HG02870 (cell line): ENCODE measurements at regions not wholly inside any gene's neighbourhood (a gene's known extent, or its start where the extent isn't known, plus 50 kb on each side); places are given as distances from the start of the nearest gene placed in this dataset.

Source experiments
- ATAC-seq: cut with Tn5 transposase; IDR thresholded peaks from one replicate; pipeline ENCODE4 v1.9.1; 2021; ENCODE audit warnings: mild to moderate bottlenecking, moderate library complexity; ENCODE audit not compliant: unreplicated experiment

- no peak for ATAC-seq
Measured at GRCh38 chr14:101374373-101375338, 186.6 kb upstream of the DIO3 start.

- ATAC-seq = no peak
Measured at GRCh38 chr14:101377069-101377468, 184.2 kb upstream of the DIO3 start.

- ATAC-seq = no peak
Measured at GRCh38 chr14:101379842-101380241, 181.5 kb upstream of the DIO3 start.

- no peak for ATAC-seq
Measured at GRCh38 chr14:101380512-101380911, 180.8 kb upstream of the DIO3 start.

DNA sequence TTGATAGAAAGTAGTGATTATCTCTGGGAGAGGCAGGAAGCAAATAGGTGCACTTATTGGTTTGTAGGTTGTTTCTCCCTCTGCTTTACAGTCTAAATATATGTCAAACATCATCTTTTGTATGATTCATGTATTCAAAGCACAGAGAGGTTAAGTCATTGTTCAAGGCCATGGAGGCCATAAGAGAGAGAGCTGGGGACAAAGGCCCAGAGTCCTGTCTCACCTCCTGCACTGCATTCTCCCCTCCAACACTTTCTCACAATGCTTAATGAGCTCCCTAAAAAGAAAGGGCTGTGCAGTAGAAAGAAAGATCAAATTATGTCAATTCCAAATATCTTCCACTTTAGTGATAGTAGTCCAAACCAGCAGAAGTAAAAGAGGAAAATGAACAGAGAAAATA, 180.4 kb upstream of the DIO3 start:
- no peak for ATAC-seq

DNA sequence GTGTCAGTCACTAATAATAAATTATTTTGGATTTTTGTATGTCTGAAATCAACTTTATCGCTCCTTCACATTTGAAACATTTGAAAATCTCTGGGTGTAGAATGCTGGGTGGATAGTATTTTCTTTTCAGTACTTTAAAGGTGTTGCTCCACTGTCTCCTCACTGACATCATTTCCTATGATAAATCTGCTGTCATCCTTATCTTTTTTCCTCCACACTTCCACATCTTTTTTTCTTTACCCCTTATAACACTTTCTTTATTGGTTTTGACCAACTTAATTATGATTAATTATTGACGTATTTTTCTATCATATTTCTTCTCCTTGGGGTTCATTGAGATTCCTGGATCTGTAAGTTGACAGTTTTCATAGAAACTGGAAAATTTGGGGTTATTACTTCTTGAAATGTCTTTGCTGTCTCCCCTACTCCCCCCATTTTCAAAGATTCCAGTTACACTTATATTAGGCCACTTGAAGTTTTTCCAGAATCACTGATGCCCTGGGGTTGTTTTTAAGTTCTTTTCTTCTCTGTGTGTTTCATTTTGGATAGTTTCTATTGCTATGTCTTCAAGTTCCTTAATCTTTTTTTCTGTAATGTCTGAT, 177.5 kb upstream of the DIO3 start:
- no peak for ATAC-seq

DNA sequence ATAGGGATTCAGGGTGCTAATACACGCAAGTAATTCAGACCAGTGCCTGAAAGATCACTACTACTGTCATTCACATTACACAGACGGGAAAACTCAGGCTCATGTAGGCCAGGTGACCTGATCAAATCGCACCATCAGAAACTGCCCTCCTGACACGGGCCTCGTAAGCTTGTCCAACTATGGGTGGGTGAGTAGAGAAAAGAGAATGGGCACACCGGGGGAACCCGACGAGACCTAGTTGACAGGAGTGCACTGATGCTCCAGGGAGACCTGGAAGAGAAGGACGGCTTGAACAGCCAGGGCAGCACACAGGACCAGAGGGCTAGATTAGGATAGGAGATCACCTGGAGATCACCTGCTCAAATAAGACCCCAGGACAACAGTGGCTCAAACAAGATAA, 166.9 kb upstream of the DIO3 start:
- no peak for ATAC-seq

- ATAC-seq = no peak
Measured at GRCh38 chr14:101395779-101396178, 165.5 kb upstream of the DIO3 start.

DNA sequence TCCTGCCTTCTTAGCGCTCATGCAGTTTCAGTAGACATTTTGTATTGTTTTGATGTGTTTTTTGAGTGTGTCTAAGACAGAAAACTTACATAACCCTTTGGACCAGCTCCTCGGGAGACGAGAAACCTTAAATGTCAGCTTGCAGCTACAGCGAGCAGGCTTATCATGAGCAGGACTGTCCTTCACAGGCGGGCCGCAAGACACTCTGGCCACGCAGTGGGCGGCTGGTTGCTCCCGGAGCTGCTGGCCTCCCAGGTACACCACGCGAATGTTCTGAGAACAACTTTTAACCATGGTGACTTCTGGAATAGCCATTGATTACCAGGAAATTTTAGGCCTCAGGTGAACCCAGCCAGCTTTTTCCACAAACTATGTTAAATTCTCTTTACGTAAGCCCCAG, 164.1 kb upstream of the DIO3 start:
- ATAC-seq = no peak

DNA sequence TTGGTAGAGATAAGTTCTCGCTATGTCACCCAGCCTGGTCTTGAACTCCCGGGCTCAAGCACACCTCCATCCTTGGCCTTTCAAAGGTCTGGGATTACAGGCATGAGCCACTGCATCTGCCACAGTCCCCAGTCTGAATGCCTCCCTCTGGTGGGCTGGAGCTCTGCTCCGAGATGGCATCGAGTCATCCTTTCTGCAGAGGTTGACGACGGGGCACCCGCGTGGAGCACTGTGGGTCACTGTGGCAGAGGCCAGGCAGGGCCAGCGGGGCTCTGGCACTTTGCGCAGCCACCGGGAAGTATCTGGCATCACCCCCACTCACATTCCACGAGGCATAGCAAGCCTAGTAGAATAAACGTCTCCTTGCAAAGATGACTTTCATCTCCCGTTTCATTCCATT, 163.3 kb upstream of the DIO3 start:
- no peak for ATAC-seq

GRCh38 chr14:101399737-101400517, 161.4 kb upstream of the DIO3 start:
- ATAC-seq = no peak

GRCh38 chr14:101400830-101401229, 160.5 kb upstream of the DIO3 start:
- no peak for ATAC-seq

DNA sequence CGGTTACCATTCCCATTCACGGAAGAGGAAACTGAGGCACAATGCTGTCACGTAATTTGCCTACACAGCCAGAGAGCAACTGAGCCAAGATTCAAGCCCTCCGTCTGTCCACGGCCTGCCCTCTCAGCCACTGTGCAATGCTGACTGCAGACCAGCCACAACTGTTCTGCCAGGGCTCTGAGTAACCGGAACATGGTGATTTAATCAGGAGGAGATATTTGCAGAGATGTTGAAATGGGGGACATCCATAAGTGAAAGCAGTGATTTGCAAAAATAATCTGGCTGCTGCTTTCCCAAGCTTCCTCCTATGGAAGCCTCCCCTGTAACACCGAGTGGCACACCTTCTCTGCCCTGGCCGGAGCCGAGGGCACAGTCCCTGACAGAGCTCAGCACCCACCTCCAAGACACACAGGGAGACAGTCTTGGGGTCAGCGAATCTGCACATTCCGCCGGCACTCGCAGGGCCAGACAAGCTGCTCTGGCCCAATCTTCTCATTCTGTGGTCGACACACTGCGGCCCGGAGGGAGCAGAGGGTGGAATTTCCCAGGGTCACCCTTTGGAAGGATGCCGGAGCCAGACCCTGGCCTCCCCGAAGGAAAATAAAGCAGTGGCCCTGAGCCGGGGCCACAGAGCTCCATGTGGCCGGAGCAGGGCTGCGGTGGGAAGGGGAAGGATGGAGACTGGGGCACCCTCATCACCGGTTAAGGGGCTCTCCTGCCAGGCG, 158.2 kb upstream of the DIO3 start:
- no peak for ATAC-seq

DNA sequence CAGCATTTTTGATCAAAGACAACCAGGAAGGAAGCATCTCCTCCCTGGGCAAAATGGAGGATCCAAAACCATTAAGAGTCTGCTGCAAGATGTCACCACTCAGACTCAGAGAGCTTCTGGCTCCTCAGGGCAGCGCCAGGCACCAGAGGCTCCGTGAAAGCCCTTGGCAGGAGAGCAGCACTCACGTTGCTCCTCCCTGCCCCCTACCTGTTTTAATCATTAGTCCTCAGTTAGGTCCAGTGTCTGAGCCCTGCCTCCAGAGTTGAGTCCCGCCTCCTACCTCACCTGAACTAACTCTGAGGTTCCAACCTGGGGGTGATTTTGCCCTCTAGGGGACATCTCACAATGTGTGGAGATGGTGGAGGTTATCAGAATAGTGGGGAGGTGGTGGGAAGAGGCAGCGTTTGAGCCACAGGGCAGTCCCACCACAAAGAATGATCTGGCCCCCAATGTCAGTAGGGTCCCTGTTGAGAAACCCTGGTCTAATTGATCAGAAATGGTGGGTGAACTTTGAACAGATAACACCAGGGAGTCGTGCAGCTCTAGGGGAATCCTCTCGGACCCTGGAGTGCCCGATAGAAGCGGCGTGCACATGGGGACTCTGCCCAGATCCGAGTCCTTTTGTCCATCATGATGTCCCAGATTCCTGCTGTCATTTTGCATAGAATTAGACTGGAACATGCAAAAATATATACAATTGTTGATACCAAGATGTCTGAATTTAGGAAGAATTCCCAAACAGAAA, 156.7 kb upstream of the DIO3 start:
- no peak for ATAC-seq

- ATAC-seq = no peak
Measured at GRCh38 chr14:101405171-101405883, 156.0 kb upstream of the DIO3 start.

DNA sequence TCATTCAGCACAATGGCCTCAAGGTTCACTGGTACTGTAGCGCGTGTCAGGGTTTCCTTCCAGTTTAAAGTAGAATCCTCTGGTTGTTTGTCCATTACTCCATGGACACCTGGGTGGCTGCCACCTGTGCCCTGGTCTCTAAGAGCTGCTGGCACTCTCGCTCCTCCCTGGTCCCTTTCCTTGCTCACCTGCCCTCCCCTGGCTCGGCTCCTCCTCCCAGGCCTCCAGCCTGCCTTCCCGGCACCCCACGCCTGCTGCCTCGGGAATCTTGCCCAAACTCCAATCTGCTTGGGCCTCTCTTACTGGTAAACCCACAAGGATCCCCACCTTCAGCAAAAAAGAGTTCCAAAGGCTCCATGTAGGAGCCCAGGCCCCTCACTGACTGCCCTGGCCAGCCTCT, 154.4 kb upstream of the DIO3 start:
- no peak for ATAC-seq

DNA sequence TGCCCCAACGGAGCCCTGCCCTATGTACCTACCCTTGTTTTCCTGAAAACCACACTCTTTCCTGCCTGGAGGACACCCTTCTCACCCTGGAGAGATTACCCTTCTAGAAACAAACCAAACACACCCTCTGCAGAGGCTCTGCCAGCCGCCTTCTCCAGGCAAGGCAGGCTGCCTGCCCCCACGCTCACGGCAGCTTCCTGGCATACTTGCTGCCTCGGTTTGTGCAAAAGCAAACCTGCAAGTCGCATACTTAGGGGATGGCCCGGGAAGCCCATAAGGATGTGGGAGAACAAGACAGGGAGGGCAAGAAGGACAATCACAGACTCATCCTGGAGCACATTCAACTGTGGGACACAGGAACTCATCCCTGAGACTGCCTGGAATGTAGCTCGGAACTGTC, 154.0 kb upstream of the DIO3 start:
- ATAC-seq = no peak

- ATAC-seq = no peak
Measured at GRCh38 chr14:101408077-101408831, 153.0 kb upstream of the DIO3 start.

GRCh38 chr14:101409006-101409543, 152.2 kb upstream of the DIO3 start:
- no peak for ATAC-seq
